ENCODE measurements at regions not wholly inside any gene's neighbourhood (a gene's known extent, or its start where the extent isn't known, plus 50 kb on each side); places are given as distances from the start of the nearest gene placed in this dataset.

- TF ChIP-seq CTCF (conservative IDR thresholded peaks at IDR 0.05; ENCODE audit: low read depth in 2 of 2), result no peak
- TF ChIP-seq ETS1 (IDR thresholded peaks at IDR 0.05), result no peak
Measured at GRCh38 chr1:117752661-117753060, 146.8 kb downstream of the TENT5C start (continued).

GRCh38 chr1:117753232-117753631 lies 147.4 kb downstream of the TENT5C start:
- H3K4me3 Mint-ChIP-seq, result no peak overlapping the region
- Histone ChIP-seq H3K36me3 (ENCODE audit: insufficient read depth) (no peaks in the 10 kb centered on the region), H3F3A (replicated peaks; ENCODE audit: low read depth) (no peaks in the 10 kb centered on the region), H3K27ac (ENCODE audit: low read depth) (no peak overlapping the region), H3K4me1 (ENCODE audit: insufficient read depth) (0 out of 2 replicates have a peak, but pooled peaks cover 8% of the 10 kb centered on the region), H3K4me3 (no peak overlapping the region), H3K9me2 (ENCODE audit: insufficient read depth) (no peaks in the 10 kb centered on the region; the same call in 1 of the 2 replicates), H4K20me1 (replicated peaks; ENCODE audit: insufficient read depth) (no peaks in the 10 kb centered on the region), H3K27me3 (ENCODE audit: insufficient read depth) (no peaks in the 10 kb centered on the region), H3K4me2 (no peak overlapping the region), H2AFZ (no peak overlapping the region; the same call in 1 of the 2 replicates), H3K79me2 (replicated peaks; ENCODE audit: insufficient read depth) (no peaks in the 10 kb centered on the region)
- peaks cover 6% of the 10 kb centered on the region for H3K27me3 Mint-ChIP-seq (ENCODE audit: insufficient read depth, low read depth, poor library complexity)
- H3K36me3 Mint-ChIP-seq (ENCODE audit: low read depth), result 0 out of 3 replicates have a peak, but pooled peaks cover 3% of the 10 kb centered on the region
- no peak overlapping the region for H3K27ac Mint-ChIP-seq
- peaks cover 15% of the 10 kb centered on the region for H3K4me1 Mint-ChIP-seq
- ATAC-seq (no peak), DNase-seq (ENCODE audit: low spot score) (no peak)
- H3K9me3 Mint-ChIP-seq, result no peaks in the 10 kb centered on the region; the same call in 2 of the 3 replicates
- TF ChIP-seq ZNF331 (CRISPR knock-in tag; IDR thresholded peaks at IDR 0.05; ENCODE audit: low read depth) (no peak), NANOG (IDR thresholded peaks at IDR 0.05; ENCODE audit: borderline replicate concordance) (no peak), ETS1 (IDR thresholded peaks at IDR 0.05) (no peak), JUNB (IDR thresholded peaks at IDR 0.05; ENCODE audit: unreplicated experiment) (no peak), ZNF462 (CRISPR knock-in tag; IDR thresholded peaks at IDR 0.05) (no peak), ZNF114 (CRISPR knock-in tag; IDR thresholded peaks at IDR 0.05) (no peak), STAT1 (IDR thresholded peaks at IDR 0.05; ENCODE audit: unreplicated experiment) (no peak), EZH2phosphoT487 (IDR thresholded peaks at IDR 0.05; ENCODE audit: unreplicated experiment) (no peak), EZH2 (IDR thresholded peaks at IDR 0.05; ENCODE audit: low read depth, unreplicated experiment) (no peak), CTCF (conservative IDR thresholded peaks at IDR 0.05; ENCODE audit: low read depth in 2 of 2) (no peak), CREB1 (CRISPR knock-in tag; IDR thresholded peaks at IDR 0.05; ENCODE audit: low read depth) (no peak), POLR2AphosphoS5 (IDR thresholded peaks at IDR 0.05; ENCODE audit: low read depth) (no peak)

Data from GM23338 (cell line).